Urothelium cell line (cell line): ENCODE measurements at regions not wholly inside any gene's neighbourhood (a gene's known extent, or its start where the extent isn't known, plus 50 kb on each side); places are given as distances from the start of the nearest gene placed in this dataset.
A peak's percentile ranks its signal among the peaks of the same experiment; 100 is the strongest.

Experiments used
- DNase-seq: peaks from one replicate; pipeline ENCODE4 v3.0.0; 2011; ENCODE audit warnings: low spot score, mixed read lengths
- FAIRE-seq: peaks from 2 replicates; lab custom pipeline; 2011; peaks lifted over from hg19 to GRCh38; lab: Jason Lieb, UNC

DNA sequence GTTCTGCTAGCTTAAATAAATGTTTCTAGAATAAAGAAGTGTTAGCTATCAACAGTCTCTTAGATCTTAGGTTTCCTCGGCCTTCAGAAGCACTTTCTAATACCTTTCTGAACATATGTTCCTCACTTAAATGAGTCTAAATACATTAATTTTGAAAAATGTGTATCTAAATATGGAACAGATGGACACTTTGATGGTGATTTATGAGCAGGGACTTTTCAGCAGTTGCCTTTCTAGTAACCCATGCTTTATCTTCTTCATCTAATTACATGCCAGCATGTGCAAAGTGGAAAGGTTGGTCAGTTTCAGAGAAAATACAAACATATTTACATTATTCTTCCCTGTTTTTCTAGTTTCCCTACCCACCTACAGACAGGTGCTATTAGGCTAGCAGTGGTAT lies 797.0 kb upstream of the CHAC2 start:
- DNase-seq (no peak), FAIRE-seq (no peak)

DNA sequence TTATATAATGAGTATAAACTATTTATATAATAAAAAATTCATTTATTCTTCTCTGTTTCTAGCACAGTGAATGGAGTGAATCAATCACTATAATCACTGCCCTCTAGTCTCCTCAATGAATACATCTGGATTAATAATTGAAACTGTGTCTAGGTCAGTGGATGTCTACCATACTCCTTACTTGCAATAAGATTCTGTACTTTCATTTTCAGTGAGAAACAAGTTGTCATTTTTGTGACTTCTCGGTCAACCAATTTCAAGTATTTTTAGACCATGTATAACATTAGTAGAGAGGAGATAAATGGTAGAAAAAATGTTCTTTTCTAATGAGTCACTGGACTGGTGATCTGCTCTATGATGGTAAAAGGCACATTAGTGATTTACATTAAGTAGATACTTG lies 799.6 kb upstream of the CHAC2 start:
- no peak for FAIRE-seq
- DNase-seq, result no peak

DNA sequence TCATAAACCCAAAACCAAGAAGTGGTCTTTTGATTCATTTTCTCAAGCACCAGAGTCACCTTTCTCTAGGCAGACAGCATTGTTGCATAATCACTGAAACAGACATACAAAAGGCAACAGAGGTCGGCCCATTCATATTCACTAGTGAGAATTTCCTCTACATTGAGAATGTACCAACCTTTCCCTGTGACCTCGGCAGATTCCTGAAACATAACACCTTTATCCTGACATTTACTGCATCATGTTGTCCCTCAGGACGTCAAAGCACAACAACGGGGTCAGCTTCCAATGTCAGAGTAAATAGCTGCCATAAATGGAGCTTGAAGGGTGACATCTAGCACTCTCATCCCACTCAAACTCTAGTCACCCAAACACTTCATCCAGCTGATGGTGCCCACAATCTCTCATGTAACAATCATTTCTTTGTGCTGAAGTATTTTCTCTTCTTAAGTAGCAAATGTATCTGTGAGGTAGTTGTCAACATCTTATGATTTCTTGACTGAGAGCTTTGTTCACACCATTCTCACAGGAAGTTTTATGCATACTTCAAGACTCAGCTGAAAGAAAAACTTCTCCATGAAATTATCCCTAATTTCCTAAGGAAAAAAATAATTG lies 802.6 kb upstream of the CHAC2 start:
- no peak for DNase-seq
- no peak for FAIRE-seq

DNA sequence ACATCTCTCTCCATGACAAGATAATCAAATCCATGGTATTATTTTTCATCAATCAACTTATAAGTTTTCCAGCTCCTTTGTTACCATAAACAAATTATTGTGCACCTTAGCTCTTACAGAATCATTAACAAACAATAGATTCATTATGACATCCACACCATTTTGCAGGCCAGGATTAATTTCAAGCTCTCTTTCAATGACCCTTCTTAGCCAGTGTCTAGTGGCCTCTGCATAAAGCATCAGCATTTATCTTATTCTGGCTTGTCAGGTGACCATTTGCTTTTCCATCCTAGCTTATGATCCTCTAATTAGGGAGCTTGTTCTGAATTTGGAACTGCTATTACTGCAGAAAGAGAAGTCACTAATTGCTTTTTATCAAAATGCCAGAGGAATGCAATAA lies 806.2 kb upstream of the CHAC2 start:
- FAIRE-seq (no peak), DNase-seq (no peak)

DNA sequence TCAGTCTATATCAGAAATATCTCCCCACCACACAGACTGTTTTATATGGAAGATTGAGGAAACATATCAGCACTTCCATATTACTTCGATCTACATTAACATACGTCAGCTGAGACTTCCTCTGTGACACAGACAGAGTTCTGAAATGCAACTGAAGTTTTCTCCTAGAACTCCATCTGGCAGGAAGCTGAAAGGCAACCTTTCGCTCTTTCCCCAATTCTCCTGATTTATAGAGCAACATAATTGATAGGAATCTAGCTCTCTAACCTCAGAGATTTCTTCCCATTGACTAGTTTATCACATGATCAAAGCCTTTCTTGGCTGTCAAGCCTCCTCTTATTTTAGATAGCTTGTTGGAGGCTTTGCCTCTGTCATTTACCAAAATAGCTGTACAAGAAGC lies 806.7 kb upstream of the CHAC2 start:
- DNase-seq (no peak), FAIRE-seq (no peak)

DNA sequence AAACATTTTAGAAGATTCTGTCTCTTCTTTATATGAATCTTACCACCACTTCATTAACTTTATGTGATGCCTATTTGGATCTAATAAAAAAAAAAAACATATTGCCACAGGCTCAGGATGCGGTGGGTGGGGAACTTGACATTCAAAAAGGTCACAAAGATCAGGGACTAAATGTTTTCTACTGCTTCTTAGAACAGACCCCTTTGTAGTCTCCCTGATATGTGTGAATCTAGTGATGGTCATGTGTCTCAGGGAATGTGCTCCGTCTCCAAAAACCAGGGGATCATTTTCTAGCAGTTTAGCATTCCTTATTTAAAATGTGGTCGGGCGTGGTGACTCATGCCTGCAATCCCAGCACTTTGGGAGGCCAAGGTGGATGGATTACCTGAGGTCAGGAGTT lies 807.8 kb upstream of the CHAC2 start:
- DNase-seq (no peak), FAIRE-seq (no peak)

DNA sequence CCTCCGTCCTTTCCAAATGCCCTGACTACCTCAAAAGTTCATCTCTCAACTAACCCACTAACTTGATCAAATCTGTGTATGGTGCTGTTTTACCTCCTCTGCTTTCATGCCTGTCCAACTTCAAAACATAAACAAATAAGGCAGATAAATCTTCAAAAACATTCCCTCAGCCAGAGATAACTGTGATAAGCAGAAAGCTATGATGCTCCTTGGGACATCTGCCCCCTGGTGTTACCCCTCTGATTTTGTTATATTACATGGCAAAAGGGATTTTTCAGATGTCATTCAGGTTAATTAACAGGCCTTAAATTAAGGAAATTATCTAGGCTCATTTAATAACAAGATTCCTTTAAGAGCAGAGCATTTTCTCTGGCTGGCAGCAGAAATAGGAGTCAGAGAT lies 810.8 kb upstream of the CHAC2 start:
- DNase-seq, result no peak
- no peak for FAIRE-seq

DNA sequence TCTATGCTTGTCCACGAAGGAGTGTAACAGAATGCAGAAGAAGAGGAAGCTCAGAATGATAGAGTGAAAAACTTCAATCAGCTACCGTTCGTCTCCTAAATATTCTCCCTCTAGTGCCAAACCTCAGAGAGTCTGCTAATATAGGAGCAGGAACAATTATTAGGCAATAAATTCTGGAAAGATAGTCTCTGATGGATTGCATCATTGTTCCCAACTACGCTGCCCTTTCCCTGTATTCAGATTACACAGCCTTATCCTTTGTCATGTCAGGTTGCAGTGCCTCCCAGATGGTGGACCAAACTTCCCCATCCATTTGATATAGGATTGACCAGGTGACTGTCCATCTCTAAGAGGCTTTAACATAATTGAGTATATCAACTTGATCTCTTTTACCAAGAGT lies 811.5 kb upstream of the CHAC2 start:
- FAIRE-seq, result no peak
- DNase-seq, result no peak

DNA sequence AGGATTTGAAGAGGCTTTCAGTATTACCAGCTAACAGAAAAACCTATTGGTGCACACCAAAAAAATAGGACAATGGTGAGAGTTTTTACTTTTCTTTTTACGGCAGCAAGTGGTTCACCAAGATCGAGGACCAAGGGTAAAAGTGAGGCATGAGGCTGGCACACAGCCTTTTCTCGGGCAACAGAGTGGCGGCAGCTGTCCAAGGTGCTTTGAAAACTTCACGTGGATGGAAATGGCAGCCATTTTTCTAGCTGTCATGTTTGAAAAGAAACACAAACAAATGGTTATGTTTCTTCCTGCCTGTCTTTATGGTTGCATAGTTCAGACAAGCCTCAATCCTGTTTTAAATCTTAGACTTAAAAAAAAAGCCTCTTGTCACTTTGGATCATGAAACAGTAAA lies 812.5 kb upstream of the CHAC2 start:
- DNase-seq (no peak), FAIRE-seq (no peak)

DNA sequence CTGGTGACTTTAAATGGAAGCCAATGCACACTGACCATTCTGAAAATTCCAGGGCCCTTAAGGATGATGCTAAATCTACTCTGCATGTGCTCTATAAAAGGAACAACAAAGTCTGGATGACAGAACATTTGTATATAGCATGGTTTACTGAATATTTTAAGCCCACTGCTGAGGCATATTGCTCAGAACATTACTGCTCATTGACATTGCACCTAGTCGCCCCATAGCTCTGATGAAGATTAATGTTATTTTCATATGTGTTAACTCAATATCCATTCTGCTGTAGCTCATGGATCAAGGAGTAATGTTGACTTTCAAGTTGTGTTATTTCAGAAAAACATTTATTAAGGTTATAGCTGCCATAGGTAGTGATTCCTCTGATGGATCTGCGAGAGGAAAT lies 827.5 kb upstream of the CHAC2 start:
- DNase-seq (no peak), FAIRE-seq (no peak)

DNA sequence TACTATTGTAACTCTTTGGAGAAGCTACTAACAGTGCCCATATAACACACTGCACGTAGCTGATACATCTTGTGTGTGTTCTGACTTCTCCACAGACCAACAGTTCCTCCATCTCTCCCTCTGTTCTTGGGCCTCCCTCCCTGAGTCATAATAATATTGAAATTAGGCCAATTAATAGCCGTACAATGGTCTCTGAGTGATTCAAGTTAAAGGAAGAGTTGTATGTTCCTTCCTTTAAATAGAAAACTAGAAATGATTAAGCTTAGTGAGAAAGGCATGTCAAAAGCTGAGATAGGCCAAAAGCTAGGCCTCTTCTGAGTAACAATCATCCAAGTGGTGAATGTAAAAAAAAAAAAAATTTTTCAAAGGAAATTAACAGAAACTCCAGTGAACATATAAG lies 828.4 kb upstream of the CHAC2 start:
- DNase-seq (no peak), FAIRE-seq (no peak)

DNA sequence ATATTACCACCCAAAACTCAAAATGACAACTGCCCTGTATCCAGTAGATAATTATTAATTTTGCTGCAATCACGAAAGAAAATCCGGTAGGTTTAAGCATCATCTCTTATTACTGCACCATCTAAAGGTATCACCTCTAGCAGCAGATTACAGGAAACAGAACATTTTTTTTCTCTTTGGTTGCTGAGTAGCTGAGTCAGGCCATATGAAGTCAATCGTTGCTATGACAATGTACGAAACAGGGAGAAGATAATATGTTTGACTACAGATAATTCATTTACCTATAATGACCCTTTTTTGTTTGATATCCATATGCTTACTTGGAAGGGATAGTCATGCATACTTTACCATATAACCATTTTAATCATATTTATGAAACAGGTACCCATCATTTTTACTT lies 831.6 kb upstream of the CHAC2 start:
- FAIRE-seq (no peak), DNase-seq (no peak)

DNA sequence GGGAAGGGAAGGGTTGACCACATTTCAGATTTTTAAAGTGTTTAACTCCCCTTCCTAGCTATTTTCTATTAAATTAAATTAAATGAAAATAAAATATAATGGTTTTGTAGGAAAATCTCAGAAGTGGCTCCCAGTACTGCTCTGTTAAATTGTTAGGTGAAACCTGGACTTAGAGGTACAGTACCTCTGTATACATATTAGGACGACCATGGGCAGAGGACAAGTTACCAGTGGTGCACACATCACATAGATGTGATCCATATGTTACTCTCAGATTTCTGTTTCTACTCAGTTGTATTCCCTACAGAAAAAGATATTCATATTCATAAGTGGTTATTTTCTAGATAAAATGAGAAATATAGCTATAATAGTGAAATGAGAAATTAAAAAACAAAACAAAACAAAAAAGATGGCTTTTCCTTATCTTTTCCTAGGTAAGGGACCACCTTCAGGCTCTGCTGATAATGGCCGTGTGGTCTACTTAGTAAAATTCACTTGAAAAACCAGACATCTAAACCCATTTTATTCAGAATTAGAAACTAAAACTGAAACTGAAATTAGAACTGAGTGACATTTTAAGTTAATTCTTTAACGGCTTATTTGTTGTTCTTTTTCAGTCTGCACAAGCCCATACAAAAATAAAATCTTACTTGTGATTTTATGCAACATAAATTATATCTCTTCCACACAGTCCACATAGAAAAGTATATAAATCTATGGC lies 832.5 kb upstream of the CHAC2 start:
- no peak for DNase-seq
- no peak for FAIRE-seq

DNA sequence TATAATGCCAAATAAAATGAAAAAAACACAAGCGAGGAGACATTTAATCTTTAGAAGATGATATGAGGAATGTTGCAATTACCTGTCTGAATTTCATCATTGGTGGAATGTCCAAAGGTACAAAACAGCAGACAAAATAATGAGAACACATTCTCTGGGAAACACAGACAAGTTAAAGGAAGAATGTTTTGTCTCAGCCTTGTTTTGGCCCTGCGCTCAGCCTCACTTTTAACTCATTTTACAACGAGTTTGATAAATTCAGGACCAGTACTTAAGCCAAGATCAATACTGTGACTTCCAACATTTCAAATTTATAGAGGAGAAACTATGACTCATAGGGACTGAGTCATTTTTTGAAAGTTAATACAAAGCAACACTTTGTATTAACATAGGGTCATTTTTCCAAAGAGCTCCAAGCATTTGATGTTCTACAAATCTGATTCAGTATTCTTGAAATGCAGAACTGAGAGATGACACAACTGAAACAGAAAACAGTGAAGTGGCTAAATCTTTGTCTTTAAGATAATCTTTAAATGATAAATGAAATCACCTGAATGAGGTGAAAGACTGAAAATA lies 833.2 kb upstream of the CHAC2 start:
- FAIRE-seq (no peak), DNase-seq (peak; percentile 45)

DNA sequence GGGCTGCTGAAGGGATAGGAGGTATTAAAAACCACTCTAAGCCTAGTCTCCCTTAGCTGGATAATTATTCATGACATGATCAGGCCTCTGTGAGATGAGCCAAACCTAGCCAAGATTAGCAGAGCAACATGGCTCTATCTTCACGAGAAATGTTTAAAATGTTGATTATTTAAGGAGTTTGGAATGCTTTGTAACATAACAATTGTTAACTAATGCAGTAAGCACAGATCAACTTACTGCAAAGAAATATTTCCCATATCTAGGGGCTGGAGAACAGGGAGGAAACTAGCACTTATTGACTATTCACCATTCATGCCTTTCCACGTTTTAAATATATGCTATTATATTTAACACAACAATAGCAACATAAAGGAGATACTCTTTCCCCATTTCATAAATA lies 833.7 kb upstream of the CHAC2 start:
- FAIRE-seq (no peak), DNase-seq (no peak)

DNA sequence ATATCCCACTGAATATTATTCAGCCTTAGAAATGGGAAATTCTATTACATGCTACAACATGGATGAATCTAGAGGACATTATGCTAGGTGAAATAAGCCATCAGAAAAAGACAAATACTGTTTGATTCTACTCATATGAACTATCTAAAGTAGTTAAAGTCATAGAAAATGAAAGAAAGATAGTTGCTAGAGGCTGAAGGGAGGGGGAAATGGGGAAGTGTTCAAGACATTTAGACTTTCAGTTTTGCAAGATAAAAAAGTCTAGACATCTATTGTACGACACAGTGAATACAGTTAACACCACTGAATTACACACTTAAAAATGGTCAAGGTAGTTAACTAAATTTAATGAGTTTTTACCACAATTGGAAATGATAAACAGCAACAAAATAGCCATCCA lies 835.9 kb upstream of the CHAC2 start:
- no peak for DNase-seq
- FAIRE-seq, result no peak

DNA sequence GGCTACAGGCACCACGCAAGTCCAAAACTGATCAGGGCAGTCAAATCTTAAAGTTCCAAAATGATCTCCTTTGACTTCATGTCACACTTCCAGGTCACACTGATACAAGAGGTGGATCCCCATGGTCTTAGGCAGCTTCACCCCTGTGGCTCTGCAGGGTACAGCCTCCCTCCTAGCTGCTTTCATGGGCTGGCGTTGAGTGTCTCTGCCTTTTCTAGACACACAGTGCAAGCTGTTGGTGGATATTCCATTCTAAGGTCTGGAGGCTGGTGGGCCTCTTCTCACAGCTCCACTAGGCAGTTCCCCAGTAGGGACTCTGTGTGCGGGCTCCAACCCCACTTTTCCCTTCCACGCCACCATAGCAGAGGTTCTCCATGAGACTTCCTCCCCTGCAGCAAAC lies 838.2 kb upstream of the CHAC2 start:
- DNase-seq, result no peak
- no peak for FAIRE-seq

DNA sequence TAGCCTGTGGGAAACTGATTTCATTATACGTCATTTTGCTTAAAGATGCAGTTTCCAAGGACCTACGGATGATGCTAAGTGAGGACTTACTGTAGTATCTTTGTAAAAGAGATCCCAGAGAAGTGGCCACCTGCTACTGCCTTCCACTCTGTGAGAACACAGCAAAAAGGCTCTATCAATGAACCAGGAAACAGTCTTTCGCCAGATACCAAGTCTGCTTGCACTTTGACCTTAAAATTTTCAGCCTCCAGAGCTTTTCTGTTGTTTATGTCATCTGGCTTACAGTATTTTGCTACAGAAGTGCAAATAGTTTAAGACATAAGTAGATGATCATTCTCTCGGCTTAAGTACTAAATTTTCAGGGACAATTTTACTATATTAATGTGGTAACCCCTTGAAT lies 847.9 kb upstream of the CHAC2 start:
- no peak for DNase-seq

DNA sequence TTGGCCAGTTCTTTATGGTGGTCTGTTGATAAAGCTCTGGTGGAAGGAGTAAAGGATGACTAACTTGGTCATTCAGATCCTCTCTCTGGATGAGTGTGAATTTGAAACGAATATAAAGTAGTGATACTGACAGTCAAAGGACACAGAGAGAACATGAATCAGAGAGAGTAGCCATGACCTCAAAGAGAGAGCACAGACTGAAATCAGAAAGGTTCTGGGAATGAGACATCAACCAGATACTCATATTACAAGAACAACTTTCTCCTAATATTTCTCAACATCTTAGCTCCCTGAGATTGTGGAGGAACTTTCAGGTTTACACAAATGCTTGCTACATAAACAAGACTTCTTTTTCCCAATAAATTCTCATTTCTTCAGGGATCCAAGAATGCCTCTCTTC lies 849.1 kb upstream of the CHAC2 start:
- FAIRE-seq (no peak), DNase-seq (no peak)

More for the DNA sequence above, 847.9 kb upstream of the CHAC2 start:
- FAIRE-seq, result no peak

DNA sequence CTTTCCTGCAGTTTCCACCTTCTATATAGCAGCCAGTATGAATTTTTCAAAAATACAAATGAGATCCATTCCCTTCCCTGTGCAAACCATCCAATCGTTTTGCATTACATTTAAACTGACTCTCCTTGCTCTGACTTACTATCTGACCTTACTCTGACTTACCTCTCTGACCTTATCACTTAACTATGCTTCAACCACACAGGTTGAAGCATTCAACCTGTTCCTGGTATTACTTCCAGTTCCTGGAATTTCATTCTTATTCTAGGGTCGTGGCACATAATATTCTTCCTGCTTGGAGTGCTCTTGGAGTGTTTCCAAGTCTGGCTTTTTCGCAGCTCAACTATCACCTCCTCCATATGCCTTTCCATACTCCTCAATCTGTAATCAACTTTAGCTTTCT lies 850.6 kb upstream of the CHAC2 start:
- DNase-seq (no peak), FAIRE-seq (peak; percentile 58)

DNA sequence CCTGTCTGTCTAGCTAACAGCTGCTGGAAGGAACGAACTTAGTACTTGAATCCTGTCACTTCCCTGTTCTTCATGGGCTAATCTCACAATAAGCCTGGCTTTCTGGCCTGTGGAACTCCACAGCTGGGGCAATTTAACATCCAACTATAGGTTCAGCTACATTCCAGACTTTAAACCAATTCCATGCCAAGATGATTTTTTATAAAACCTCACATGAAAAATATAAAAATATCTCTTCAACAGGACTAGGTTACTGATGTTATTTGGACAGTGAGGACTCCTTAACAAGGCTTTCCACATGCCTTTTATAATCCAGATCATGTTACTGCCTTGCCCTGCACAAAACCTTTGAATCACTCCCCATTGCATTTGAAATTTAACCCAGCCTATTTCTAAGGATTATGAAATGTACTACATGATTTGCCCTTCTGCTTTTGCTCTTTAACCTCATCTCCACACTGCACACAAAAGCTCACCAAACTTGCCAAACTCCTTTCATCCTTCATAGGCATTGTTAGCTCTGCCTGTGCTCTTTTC lies 863.2 kb upstream of the CHAC2 start:
- FAIRE-seq (no peak), DNase-seq (no peak)

DNA sequence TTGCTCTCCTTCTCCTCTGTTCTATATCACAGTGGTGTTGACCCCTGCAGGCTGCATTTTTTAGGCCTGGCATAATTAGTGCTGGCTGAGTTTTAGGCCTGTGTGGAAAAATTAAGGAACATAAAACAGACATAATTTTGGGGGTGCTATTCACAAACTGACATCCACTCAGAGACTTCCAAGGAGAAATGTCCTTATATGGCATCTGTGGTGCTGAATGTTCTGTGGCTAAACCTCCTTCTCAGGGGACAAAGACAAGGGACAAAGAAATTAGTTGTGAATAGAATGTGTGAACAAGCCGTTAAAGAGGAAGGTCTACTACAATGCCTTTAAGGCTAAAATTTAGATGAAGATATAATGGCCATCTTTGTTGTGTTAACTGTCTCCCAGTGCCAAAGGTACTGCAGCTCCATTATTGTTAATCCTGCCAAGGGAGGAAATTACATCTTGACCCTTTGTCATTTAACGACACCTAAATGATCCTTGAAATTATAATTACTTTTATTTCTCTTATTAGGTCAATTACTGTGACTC lies 870.0 kb upstream of the CHAC2 start:
- no peak for DNase-seq
- FAIRE-seq, result no peak
